Right lobe of liver (tissue), 4 donors: ENCODE measurements at regions not wholly inside any gene's neighbourhood (a gene's known extent, or its start where the extent isn't known, plus 50 kb on each side); places are given as distances from the start of the nearest gene placed in this dataset.
"Not testable (repeated sequence)": the region's sequence is repeated elsewhere in the genome, so short reads cannot be mapped to it uniquely, and the experiment has no call there.

Experiments used
- POLR2A ChIP-seq: fragments of 450-650 bp; IDR thresholded peaks from one replicate; pipeline ENCODE4 v1.6.1; 2017; ENCODE audit warnings: antibody characterized with exemption, mild to moderate bottlenecking
- TF ChIP-seq, protein P1 (sequence below), 4 donors: fragments of 200-600 bp in 3 of 4; fragments of 450-650 bp in 1 of 4; IDR thresholded peaks; one replicate each; pipeline versions ENCODE4 v1.5.1 to v1.8.0; 2016 to 2022; ENCODE audit warnings: antibody characterized with exemption in 4 of 4, mild to moderate bottlenecking in 2 of 4
- donor health status: DM: no; HTN: no; CAD: no.
- donor health status: DM: no; HTN: no; CAD: no.
- donor health status: DM: no; HTN: yes; CAD: no.

DNA sequence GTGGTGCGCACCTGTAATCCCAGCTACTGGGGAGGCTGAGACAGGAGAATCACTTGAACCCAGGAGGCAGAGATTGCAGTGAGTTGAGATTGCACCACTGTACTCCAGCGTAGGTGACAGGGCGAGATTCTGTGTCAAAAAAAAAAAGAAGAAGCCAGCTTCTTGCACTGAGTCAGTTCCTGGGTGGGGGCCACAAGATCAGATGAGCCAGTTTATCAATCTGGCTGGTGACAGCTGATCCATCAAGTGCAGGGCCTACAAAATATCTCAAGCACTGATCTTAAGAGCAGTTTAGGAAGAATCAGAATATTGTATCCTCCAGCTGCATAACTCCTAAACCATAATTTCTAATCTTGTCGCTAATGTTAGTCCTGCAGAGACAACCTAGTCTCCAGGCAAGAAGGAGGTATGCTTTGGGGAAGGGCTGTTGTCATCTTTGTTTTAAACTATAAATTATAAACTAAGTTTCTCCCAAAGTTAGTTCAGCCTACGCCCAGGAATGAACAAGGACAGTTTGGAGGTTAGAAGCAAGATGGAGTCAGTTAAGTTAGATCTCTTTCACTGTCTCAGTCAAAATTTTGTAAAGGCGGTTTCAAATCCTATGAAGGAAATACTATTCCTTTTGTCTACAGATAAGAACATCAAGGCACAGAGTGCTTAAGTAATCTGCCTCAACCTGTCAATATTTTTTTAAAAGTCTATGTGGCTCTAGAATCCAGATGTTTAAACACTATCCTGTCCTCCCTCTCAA, 139.0 kb upstream of the NUDT4 start:
- TF ChIP-seq, protein P1, sequence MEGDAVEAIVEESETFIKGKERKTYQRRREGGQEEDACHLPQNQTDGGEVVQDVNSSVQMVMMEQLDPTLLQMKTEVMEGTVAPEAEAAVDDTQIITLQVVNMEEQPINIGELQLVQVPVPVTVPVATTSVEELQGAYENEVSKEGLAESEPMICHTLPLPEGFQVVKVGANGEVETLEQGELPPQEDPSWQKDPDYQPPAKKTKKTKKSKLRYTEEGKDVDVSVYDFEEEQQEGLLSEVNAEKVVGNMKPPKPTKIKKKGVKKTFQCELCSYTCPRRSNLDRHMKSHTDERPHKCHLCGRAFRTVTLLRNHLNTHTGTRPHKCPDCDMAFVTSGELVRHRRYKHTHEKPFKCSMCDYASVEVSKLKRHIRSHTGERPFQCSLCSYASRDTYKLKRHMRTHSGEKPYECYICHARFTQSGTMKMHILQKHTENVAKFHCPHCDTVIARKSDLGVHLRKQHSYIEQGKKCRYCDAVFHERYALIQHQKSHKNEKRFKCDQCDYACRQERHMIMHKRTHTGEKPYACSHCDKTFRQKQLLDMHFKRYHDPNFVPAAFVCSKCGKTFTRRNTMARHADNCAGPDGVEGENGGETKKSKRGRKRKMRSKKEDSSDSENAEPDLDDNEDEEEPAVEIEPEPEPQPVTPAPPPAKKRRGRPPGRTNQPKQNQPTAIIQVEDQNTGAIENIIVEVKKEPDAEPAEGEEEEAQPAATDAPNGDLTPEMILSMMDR (IDR thresholded peaks at IDR 0.05): not testable (repeated sequence)
- not testable (repeated sequence) for TF ChIP-seq POLR2A
